GM20000 (cell line): ENCODE measurements at regions not wholly inside any gene's neighbourhood (a gene's known extent, or its start where the extent isn't known, plus 50 kb on each side); places are given as distances from the start of the nearest gene placed in this dataset.

Experiments used
- DNase-seq: peaks from one replicate; pipeline ENCODE4 v3.0.0; 2012; ENCODE audit warnings: low spot score
- CTCF ChIP-seq: IDR thresholded peaks from 2 replicates; pipeline ENCODE4 v1.5.1; 2012; ENCODE audit warnings: mild to moderate bottlenecking, control low read depth; ENCODE audit errors: extremely low read depth, missing control alignments

DNA sequence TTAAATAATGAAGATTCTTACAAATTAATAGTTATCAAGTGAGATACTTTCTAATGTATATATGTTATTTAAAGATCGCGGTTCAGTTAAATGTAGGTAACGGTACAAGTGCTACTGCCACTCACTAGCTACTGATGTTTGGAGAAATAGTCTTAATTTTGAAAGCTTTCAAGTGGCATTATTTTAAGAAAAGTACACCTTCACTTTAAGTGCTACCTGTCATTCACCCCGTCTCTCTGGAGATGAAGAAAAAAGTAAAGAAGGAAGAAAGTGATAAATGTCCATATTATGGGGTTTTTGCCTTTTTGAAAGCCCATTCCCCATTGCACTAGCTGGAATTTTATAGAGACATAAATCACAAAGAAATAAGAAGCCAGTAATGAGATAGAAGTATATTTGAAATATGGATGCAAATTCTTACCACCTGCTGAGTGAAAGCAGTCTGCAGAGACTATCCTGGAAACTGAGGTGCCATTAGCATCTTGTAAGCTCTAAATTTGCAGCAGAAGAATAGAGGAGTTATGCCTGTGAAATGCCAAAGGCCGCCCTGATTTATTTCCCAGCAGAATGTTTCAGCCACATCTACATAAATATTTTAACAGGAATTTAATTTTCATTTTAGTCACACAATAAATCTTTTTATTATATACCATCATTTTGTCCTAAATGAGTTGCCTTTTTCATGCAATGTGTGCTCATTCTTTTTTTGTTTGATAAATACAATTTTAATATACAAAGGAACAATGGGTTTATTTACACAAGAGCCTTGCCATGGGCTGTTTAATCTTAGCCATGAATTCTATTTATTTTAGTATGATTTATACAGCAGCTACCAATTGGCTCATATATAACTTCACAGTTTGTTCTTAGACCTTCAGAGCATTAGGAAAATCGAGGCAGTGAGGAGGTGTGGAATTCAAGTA lies 489.9 kb upstream of the RAG2 start:
- TF ChIP-seq CTCF = no peak
- DNase-seq = no peak

DNA sequence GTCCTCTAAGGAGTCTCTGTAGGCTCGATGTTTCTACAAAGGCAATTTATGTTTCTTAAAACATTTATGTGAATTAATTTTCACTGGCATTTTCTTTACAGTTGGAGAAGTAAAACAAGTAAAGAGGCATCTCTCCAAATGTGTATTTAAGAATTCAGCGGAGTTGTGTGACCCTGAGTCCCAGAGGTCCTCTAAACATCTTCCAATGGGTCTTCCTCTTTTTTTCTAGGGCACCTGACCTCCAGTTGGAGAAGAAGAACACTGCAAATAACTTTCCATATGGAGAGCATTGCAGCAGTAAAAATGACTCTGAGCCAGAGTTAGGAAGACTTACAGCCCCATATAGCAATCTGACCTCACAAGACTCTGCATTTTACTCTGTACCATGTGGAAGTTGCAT lies 480.5 kb upstream of the RAG2 start:
- no peak for TF ChIP-seq CTCF
- DNase-seq = no peak

GRCh38 chr11:37076866-37077265 lies 478.8 kb upstream of the RAG2 start:
- TF ChIP-seq CTCF = no peak
- no peak for DNase-seq

DNA sequence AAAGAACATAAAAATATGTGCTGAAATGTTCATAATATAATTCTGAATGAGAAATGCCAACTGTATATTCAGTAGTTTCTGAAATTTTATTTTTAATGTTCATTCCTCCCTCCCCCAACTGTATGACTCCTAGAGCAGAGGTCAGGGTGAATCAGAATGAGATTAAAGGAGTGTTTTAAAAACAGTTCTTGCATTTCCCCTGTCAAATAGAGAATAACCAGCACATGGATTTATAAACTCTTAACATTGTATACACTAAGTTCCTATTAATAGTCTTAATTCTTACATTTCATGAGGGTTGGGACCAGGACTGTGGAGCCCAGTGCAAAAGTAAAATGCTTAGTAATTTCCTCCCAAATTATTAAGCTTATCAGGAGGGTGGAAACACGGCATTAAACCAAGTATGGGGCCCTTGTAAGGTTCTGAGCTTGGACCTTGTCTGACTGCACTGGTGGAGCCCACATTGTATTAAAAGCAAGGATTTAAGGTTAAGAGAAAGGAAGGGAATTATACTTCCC lies 474.6 kb upstream of the RAG2 start:
- DNase-seq = no peak
- no peak for TF ChIP-seq CTCF

GRCh38 chr11:37050311-37050710 lies 452.3 kb upstream of the RAG2 start:
- DNase-seq = no peak
- TF ChIP-seq CTCF = no peak

DNA sequence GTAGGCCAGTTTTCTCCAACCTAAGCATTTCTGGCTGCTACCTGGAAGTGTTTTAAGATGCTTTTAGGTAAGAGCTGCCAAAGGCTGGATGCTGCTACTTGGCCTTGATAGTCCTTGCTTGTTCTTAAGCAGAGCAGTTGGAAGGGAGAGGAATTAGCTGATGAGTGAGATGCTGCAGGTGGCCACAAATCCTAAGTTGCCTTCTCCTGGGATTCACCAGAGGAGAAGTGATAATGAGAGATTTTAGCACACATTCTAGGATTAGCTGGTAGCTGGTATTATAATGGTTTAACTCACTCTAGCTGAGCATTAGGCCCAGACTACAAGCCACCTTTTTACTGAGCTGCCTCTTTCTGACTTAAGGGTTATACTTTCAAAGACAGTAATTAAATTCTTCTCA lies 442.9 kb upstream of the RAG2 start:
- no peak for TF ChIP-seq CTCF
- no peak for DNase-seq

- no peak for TF ChIP-seq CTCF
- DNase-seq = no peak
Observed at GRCh38 chr11:37038911-37039310, 440.9 kb upstream of the RAG2 start.
